Activated T-cell treated with anti-CD3 and anti-CD28 coated beads for 1 hour (primary cell): ENCODE measurements at regions not wholly inside any gene's neighbourhood (a gene's known extent, or its start where the extent isn't known, plus 50 kb on each side); places are given as distances from the start of the nearest gene placed in this dataset.
"Not testable (repeated sequence)": the region's sequence is repeated elsewhere in the genome, so short reads cannot be mapped to it uniquely, and the experiment has no call there.

Experiments used
- DNase-seq: peaks from one replicate; pipeline ENCODE4 v3.0.0-alpha.2; 2020; ENCODE audit warnings: low read depth

GRCh38 chr16:29182501-29182900 lies 197.6 kb downstream of the LAT start:
- DNase-seq, result no peak

DNA sequence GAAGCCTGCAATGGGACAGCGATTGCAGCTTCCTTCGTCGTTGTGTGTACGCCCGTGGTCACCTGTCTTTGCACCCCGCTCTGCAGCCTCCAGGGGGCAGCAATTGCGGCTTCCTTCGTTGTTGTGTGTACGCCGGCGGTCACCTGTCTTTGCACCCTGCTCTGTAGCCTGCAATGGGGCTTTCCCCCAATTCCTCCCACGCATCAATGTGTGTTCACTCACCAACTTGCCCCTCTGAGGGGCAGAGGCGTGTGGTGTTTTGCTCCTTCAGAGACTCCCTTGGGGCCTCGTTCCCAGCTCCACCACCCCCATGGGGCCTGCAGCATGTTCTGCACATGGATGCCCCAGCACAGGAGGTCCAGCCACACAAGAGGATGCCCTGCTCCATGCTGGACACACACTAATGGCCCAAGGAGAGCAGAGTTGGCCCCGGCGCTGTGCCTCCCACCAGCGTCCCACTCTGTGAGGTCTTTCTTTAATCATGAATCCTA lies 197.1 kb downstream of the LAT start:
- not testable (repeated sequence) for DNase-seq

- DNase-seq, result not testable (repeated sequence)
These were observed 196.5 kb downstream of the LAT start for GRCh38 chr16:29181254-29181780.

GRCh38 chr16:29180206-29180600 lies 195.4 kb downstream of the LAT start:
- DNase-seq, result not testable (repeated sequence)

- not testable (repeated sequence) for DNase-seq
These were observed 194.8 kb downstream of the LAT start for GRCh38 chr16:29179401-29180205.

DNA sequence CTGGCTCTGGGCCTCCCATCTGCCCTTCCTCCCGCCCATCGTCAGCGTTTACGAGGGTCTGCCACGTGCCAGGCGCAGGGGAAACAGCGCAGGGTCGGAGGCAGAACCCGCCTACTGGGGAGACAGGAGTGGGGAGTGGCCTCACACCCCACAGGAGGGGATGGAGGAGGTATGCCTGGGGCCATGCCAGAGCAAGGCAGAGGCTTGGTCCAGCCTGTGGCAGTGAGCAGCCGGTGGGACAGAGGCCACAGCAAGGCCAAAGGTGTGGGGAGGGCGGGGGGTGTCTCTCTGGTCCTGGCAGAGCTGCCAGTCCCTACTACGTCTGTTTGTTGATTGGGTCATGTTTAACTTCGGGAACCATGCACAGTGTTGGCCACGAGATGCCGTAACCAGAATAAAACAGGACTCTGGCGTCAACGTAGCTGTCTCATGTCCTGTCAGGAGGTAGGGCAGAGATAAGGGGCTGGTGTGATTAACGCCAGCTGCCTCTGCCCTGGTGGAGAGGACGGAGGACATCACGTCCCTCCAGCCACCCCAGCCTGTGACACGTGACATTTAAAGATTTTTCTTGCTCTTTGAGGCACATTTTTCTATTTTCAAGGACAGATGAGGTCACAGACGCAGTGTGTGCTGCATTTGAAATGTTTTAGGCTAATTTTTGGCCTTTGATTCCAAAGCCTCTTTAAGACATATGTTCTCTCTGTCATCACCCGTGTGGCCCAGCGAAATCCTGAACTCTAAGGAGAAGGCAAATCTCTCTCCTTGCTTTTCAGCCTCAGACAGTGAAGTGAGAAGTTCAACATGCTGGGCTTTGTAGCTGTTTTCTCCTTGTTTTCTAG lies 193.3 kb downstream of the LAT start:
- DNase-seq, result not testable (repeated sequence)

- DNase-seq, result not testable (repeated sequence)
These were observed 192.5 kb downstream of the LAT start for GRCh38 chr16:29177203-29177887.

- DNase-seq, result not testable (repeated sequence)
These were observed 192.0 kb downstream of the LAT start for GRCh38 chr16:29176822-29177202.

GRCh38 chr16:29176154-29176470 lies 191.3 kb downstream of the LAT start:
- not testable (repeated sequence) for DNase-seq

GRCh38 chr16:29175411-29176153 lies 190.7 kb downstream of the LAT start:
- DNase-seq, result not testable (repeated sequence)

- DNase-seq, result not testable (repeated sequence)
These were observed 188.8 kb downstream of the LAT start for GRCh38 chr16:29173371-29174305.

GRCh38 chr16:29172098-29172724 lies 187.4 kb downstream of the LAT start:
- DNase-seq, result not testable (repeated sequence)

GRCh38 chr16:29171296-29171695 lies 186.4 kb downstream of the LAT start:
- not testable (repeated sequence) for DNase-seq

GRCh38 chr16:29170393-29171119 lies 185.7 kb downstream of the LAT start:
- DNase-seq, result not testable (repeated sequence)

DNA sequence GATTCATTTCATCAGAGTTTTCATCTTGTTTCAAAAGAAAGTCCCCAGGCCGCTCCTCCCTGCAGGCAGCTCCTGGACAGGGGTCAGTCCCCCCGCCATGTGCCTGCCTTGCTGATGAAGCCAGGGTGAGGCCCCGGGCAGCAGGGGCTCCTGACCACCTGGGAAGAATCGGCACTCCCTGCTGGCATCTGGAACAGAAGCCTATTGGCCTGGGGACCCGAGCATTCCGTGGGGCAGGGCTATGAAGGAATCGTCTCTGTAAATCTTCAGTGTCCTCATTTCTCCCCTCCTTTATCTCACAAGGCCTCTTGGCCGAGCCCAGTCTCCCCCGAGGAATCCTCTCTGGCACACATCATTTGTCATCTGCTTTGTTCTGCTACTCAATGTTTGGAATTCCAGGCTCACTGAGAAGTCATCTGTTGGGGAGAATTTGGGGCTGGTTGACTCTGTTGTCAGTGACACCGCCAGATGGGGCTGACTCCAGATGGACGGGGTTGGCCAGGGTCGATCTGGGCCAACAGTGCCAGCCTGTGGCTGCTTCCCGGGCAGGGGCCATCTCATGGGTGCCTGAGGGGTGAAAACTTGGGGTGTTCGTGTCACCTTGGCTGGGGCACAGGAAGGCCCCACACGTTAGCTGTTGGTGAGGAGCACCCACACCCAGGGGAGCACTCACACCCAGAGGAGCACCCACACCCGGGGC lies 184.6 kb downstream of the LAT start:
- not testable (repeated sequence) for DNase-seq

GRCh38 chr16:29168515-29169259 lies 183.8 kb downstream of the LAT start:
- not testable (repeated sequence) for DNase-seq

DNA sequence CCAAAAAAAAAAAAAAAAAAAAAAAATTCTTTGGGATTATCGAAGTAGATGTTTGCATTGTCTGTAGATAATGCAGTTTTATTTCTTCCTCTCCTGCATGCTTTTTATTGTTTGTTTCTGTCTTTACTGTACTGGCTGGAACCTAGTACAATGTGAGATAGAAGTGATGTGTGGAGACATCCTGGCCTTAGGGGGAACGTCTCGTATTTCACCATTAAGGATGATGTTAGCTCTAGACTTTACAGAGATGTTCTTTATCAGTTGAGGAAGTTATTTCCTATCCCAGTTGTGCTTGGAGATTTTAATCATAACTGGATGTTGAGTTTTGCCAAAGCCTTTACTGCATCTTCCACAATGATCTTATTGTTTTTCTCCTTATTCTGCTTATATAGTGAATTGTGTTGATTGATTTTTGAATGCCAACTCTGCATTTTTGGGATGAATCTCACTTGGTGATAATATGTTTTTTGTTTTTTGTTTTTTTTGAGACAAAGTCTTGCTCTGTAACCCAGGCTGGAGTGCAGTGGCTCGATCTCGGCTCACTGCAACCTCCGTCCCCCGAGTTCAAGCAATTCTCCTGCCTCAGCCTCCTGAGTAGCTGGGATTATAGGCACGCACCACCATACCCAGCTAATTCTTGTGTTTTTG lies 179.7 kb downstream of the LAT start:
- DNase-seq, result not testable (repeated sequence)
